Tibial nerve (tissue), 4 donors: ENCODE measurements at regions not wholly inside any gene's neighbourhood (a gene's known extent, or its start where the extent isn't known, plus 50 kb on each side); places are given as distances from the start of the nearest gene placed in this dataset.

Source experiments
- CTCF ChIP-seq, 5 experiments: fragments of 200-600 bp in 3 of 5; fragments of 450-650 bp in 2 of 5; sonication (generic) in 3 of 5; IDR thresholded peaks; one replicate each; pipeline ENCODE4 v1.5.1; 2016 to 2019; ENCODE audit warnings: antibody characterized with exemption in 5 of 5, mild to moderate bottlenecking in 3 of 5, moderate library complexity in 2 of 5
- EP300 ChIP-seq, 2 donors: sonication (generic); formaldehyde crosslinking; IDR thresholded peaks; one replicate each; pipeline ENCODE4 v1.6.1; 2017; ENCODE audit warnings: antibody characterized with exemption in 2 of 2, mild to moderate bottlenecking in 1 of 2
- POLR2A ChIP-seq, 2 donors: fragments of 450-650 bp; IDR thresholded peaks; one replicate each; pipeline ENCODE4 v1.6.1; 2017; ENCODE audit warnings: antibody characterized with exemption in 2 of 2, mild to moderate bottlenecking in 2 of 2, moderate library complexity in 2 of 2

- TF ChIP-seq CTCF (IDR thresholded peaks at IDR 0.05): no peak
- no peak for TF ChIP-seq EP300 (IDR thresholded peaks at IDR 0.05)
- no peak for TF ChIP-seq POLR2A (IDR thresholded peaks at IDR 0.05)
These were observed 148.2 kb upstream of the EGFLAM start for GRCh38 chr5:38110130-38110529.
